ENCODE measurements at regions not wholly inside any gene's neighbourhood (a gene's known extent, or its start where the extent isn't known, plus 50 kb on each side); places are given as distances from the start of the nearest gene placed in this dataset.

DNA sequence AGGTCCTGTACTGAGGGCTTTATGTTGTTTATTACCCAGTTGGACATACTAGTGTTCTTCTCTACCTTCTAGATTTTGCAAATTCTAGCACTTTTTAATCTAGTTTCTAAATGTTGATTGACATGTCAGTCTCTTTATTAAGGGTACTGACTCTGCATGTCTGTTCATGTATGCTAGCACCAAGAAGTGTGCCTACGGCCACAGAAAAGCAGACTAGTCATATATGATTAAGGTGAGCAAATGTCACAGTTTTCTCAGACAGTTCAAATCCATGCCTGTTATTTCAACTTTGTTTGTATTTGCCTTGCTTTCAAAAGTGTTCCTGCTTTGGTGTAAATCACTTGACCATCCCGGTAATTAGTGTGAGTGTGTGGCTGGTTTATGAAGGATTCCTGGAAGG lies 145.0 kb upstream of the DSEL start:
- H3K36me3 ChIP-seq (ENCODE audit: control insufficient read depth, insufficient read depth, low read length), result no peaks in the 10 kb centered on the region
- H3K27ac ChIP-seq (ENCODE audit: insufficient read depth, low read length), result no peak overlapping the region
- H3K79me2 ChIP-seq (ENCODE audit: control insufficient read depth, insufficient read depth, low read length), result no peaks in the 10 kb centered on the region
- TF ChIP-seq EZH2 (IDR thresholded peaks at IDR 0.05; ENCODE audit: low read length, missing control alignments) (no peak), CTCF (conservative IDR thresholded peaks at IDR 0.05 in 1 of 2, IDR thresholded peaks at IDR 0.05 in 1 of 2; ENCODE audit: low read depth in 1 of 2, low read length in 2 of 2) (no peak)
- no peak overlapping the region for H2AFZ ChIP-seq (ENCODE audit: low read length)
- H3K9ac ChIP-seq (ENCODE audit: insufficient read depth, low read length), result no peak overlapping the region
- no peaks in the 10 kb centered on the region for H3K4me1 ChIP-seq (ENCODE audit: control insufficient read depth, extremely low read depth, insufficient read depth, low read length)
- H3K9me3 ChIP-seq (ENCODE audit: control insufficient read depth, insufficient read depth, low read depth, low read length), result no peaks in the 10 kb centered on the region
- H3K4me2 ChIP-seq (ENCODE audit: extremely low read depth, insufficient read depth, low read length), result no peak overlapping the region
- H3K4me3 ChIP-seq (replicated peaks in 1 of 4; ENCODE audit: control extremely low read depth in 1 of 4, insufficient read depth in 1 of 4, low read depth in 3 of 4, low read length in 4 of 4), result no peak overlapping the region
- no peaks in the 10 kb centered on the region for H3K27me3 ChIP-seq (ENCODE audit: control insufficient read depth, insufficient read depth, low read length)
- no peaks in the 10 kb centered on the region for H4K20me1 ChIP-seq (ENCODE audit: control insufficient read depth, extremely low read depth, insufficient read depth, low read length)
- no peak for DNase-seq (ENCODE audit: low read depth in 2 of 2)

GRCh38 chr18:67654101-67654500 lies 137.6 kb upstream of the DSEL start:
- Histone ChIP-seq H3K79me2 (ENCODE audit: control insufficient read depth, insufficient read depth, low read length) (no peaks in the 10 kb centered on the region), H3K27me3 (ENCODE audit: control insufficient read depth, insufficient read depth, low read length) (no peaks in the 10 kb centered on the region), H3K9ac (ENCODE audit: insufficient read depth, low read length) (no peak overlapping the region), H3K36me3 (ENCODE audit: control insufficient read depth, insufficient read depth, low read length) (no peaks in the 10 kb centered on the region), H3K4me1 (ENCODE audit: control insufficient read depth, extremely low read depth, insufficient read depth, low read length) (peaks cover 3% of the 10 kb centered on the region), H3K4me3 (replicated peaks in 1 of 4; ENCODE audit: control extremely low read depth in 1 of 4, insufficient read depth in 1 of 4, low read depth in 3 of 4, low read length in 4 of 4) (no peak overlapping the region), H3K9me3 (ENCODE audit: control insufficient read depth, insufficient read depth, low read depth, low read length) (no peaks in the 10 kb centered on the region), H2AFZ (ENCODE audit: low read length) (no peak overlapping the region), H4K20me1 (ENCODE audit: control insufficient read depth, extremely low read depth, insufficient read depth, low read length) (no peaks in the 10 kb centered on the region), H3K4me2 (ENCODE audit: extremely low read depth, insufficient read depth, low read length) (no peak overlapping the region), H3K27ac (ENCODE audit: insufficient read depth, low read length) (no peak overlapping the region)
- DNase-seq (ENCODE audit: low read depth in 2 of 2), result no peak
- TF ChIP-seq EZH2 (IDR thresholded peaks at IDR 0.05; ENCODE audit: low read length, missing control alignments), result no peak
- TF ChIP-seq CTCF (conservative IDR thresholded peaks at IDR 0.05 in 1 of 2, IDR thresholded peaks at IDR 0.05 in 1 of 2; ENCODE audit: low read depth in 1 of 2, low read length in 2 of 2), result no peak

- DNase-seq (ENCODE audit: low read depth in 2 of 2), result no peak
- Histone ChIP-seq H3K4me2 (ENCODE audit: extremely low read depth, insufficient read depth, low read length) (no peak overlapping the region), H3K27ac (ENCODE audit: insufficient read depth, low read length) (no peak overlapping the region), H3K9ac (ENCODE audit: insufficient read depth, low read length) (no peak overlapping the region), H3K9me3 (ENCODE audit: control insufficient read depth, insufficient read depth, low read depth, low read length) (no peaks in the 10 kb centered on the region), H4K20me1 (ENCODE audit: control insufficient read depth, extremely low read depth, insufficient read depth, low read length) (no peaks in the 10 kb centered on the region), H3K36me3 (ENCODE audit: control insufficient read depth, insufficient read depth, low read length) (no peaks in the 10 kb centered on the region), H3K79me2 (ENCODE audit: control insufficient read depth, insufficient read depth, low read length) (no peaks in the 10 kb centered on the region), H3K4me1 (ENCODE audit: control insufficient read depth, extremely low read depth, insufficient read depth, low read length) (peaks cover 3% of the 10 kb centered on the region), H3K27me3 (ENCODE audit: control insufficient read depth, insufficient read depth, low read length) (no peaks in the 10 kb centered on the region), H2AFZ (ENCODE audit: low read length) (no peak overlapping the region), H3K4me3 (replicated peaks in 1 of 4; ENCODE audit: control extremely low read depth in 1 of 4, insufficient read depth in 1 of 4, low read depth in 3 of 4, low read length in 4 of 4) (no peak overlapping the region)
- no peak for TF ChIP-seq EZH2 (IDR thresholded peaks at IDR 0.05; ENCODE audit: low read length, missing control alignments)
- no peak for TF ChIP-seq CTCF (conservative IDR thresholded peaks at IDR 0.05 in 1 of 2, IDR thresholded peaks at IDR 0.05 in 1 of 2; ENCODE audit: low read depth in 1 of 2, low read length in 2 of 2)
Observed at GRCh38 chr18:67652288-67652687, 135.8 kb upstream of the DSEL start.
